HFFc6 (cell line): ENCODE measurements at regions not wholly inside any gene's neighbourhood (a gene's known extent, or its start where the extent isn't known, plus 50 kb on each side); places are given as distances from the start of the nearest gene placed in this dataset.

ENCODE experiments used
- DNase-seq: peaks from one replicate; pipeline ENCODE4 v3.0.0-alpha.2; 2018
- H3K27ac Mint-ChIP-seq: 2 replicates; pipeline ENCODE4 v1.8.0; 2020; ENCODE audit warnings: mild to moderate bottlenecking, mixed read lengths
- H3K27me3 Mint-ChIP-seq: 2 replicates; pipeline ENCODE4 v1.8.0; 2021; ENCODE audit warnings: mild to moderate bottlenecking, moderate library complexity, mixed read lengths; ENCODE audit not compliant: insufficient read depth
- H3K36me3 Mint-ChIP-seq: 2 replicates; pipeline ENCODE4 v1.8.0; 2021; ENCODE audit warnings: low read depth, mixed read lengths
- H3K4me1 Mint-ChIP-seq: 2 replicates; pipeline ENCODE4 v1.8.0; 2020; ENCODE audit warnings: low read depth, mixed read lengths
- H3K4me3 Mint-ChIP-seq: 2 replicates; pipeline ENCODE4 v1.8.0; 2020; ENCODE audit warnings: mild to moderate bottlenecking, moderate library complexity, mixed read lengths
- H3K9me3 Mint-ChIP-seq: 2 replicates; pipeline ENCODE4 v1.8.0; 2020; ENCODE audit warnings: mild to moderate bottlenecking, mixed read lengths
- TF ChIP-seq, protein P1 (sequence below): fragments of 200-600 bp; sonication (generic); IDR thresholded peaks from 2 replicates; pipeline ENCODE4 v1.5.0; 2021; ENCODE audit warnings: antibody characterized with exemption, mild to moderate bottlenecking

DNA sequence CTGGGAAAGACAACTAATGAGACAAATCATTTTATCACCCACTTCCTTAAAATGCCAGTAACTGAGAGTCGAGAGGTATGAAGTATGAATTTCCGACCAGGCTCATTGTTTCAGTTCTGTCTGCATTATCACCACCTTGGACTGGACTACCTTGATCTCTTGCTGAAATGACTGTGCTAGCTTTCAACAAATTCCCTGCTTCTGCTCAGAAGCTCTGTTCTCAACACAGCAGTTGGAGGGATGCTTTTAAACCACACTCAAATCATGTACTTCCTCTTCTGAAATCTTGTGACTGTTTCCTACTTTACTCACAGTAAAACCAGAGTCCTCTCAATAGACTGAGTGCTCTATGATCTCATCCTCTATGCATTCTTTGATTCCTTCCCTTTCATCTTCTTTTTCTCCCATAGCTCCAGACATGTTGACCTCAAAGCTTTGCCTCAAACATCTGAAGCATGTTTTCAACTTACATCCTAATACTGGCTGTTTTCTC lies 195.8 kb downstream of the KCNJ2 start:
- Mint-ChIP-seq H3K27ac (no peak overlapping the region), H3K9me3 (peaks cover 44% of the 10 kb centered on the region), H3K4me3 (no peak overlapping the region), H3K4me1 (no peaks in the 10 kb centered on the region), H3K27me3 (no peaks in the 10 kb centered on the region), H3K36me3 (no peaks in the 10 kb centered on the region)
- TF ChIP-seq, protein P1, sequence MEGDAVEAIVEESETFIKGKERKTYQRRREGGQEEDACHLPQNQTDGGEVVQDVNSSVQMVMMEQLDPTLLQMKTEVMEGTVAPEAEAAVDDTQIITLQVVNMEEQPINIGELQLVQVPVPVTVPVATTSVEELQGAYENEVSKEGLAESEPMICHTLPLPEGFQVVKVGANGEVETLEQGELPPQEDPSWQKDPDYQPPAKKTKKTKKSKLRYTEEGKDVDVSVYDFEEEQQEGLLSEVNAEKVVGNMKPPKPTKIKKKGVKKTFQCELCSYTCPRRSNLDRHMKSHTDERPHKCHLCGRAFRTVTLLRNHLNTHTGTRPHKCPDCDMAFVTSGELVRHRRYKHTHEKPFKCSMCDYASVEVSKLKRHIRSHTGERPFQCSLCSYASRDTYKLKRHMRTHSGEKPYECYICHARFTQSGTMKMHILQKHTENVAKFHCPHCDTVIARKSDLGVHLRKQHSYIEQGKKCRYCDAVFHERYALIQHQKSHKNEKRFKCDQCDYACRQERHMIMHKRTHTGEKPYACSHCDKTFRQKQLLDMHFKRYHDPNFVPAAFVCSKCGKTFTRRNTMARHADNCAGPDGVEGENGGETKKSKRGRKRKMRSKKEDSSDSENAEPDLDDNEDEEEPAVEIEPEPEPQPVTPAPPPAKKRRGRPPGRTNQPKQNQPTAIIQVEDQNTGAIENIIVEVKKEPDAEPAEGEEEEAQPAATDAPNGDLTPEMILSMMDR = no peak
- DNase-seq = no peak

DNA sequence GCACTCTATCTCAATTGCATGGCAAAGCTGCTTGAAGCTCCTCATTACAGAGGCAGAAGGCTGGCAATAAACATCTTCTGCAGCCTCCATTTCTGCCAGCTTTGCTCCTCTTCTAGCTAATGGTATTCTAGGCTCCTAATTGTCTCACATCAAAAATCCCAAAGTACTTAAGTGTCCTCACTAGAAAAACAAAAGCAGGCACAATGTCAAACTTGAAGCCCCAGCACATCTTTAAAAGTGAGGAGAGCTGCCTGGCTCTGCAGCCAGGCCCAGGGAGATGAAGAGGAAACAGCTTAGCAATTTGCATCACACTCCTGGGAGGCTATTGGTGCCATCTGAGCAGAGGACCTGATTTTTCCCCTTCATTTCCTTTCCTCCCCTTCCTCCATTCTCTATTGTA lies 197.1 kb downstream of the KCNJ2 start:
- no peaks in the 10 kb centered on the region for H3K27me3 Mint-ChIP-seq
- H3K4me3 Mint-ChIP-seq = no peak overlapping the region
- H3K27ac Mint-ChIP-seq = no peak overlapping the region
- no peaks in the 10 kb centered on the region for H3K4me1 Mint-ChIP-seq
- no peak for DNase-seq
- peaks cover 44% of the 10 kb centered on the region for H3K9me3 Mint-ChIP-seq
- H3K36me3 Mint-ChIP-seq = no peaks in the 10 kb centered on the region
- TF ChIP-seq, protein P1 = no peak

DNA sequence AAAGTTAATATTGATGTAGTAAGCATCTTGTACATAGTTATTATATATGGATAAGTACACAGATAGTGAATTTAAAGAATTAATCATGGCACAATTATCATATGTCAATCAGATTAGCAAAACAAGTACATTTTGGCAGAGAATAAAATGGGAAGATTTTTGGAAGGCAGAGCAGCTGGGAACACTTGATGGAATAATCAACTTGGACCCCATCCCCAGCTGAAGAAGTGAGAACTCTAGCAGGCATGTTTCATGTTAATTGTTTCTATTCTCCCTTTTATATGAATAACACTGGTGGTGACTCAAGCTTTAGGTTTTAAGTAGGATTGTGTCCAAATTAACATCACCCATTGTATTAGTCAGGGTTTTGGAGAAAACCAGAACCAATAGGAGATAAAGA lies 198.7 kb downstream of the KCNJ2 start:
- H3K4me1 Mint-ChIP-seq = no peaks in the 10 kb centered on the region
- no peak overlapping the region for H3K27ac Mint-ChIP-seq
- peaks cover 37% of the 10 kb centered on the region for H3K9me3 Mint-ChIP-seq
- TF ChIP-seq, protein P1 = no peak
- no peak overlapping the region for H3K4me3 Mint-ChIP-seq
- DNase-seq = no peak
- no peaks in the 10 kb centered on the region for H3K27me3 Mint-ChIP-seq
- no peaks in the 10 kb centered on the region for H3K36me3 Mint-ChIP-seq

DNA sequence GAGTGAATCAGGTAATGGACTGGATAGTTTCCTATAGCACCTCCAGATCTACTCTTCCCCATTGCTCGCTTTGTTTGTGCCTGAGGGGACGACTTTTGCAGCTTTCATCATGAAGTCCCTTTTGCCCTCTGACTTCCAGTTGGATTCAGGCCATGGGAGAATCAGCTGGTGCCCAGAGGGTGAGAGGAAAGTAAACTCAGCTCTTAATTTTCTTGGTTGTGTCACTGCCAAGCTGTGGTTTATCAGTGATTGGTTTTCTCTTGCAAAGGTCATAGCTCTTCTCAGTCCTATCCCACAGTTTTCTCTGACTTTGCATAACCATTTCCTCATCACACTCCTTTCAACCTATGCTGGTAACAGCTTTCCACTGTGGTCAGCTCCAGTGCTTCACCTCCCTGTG lies 200.1 kb downstream of the KCNJ2 start:
- no peaks in the 10 kb centered on the region for H3K27me3 Mint-ChIP-seq

DNA sequence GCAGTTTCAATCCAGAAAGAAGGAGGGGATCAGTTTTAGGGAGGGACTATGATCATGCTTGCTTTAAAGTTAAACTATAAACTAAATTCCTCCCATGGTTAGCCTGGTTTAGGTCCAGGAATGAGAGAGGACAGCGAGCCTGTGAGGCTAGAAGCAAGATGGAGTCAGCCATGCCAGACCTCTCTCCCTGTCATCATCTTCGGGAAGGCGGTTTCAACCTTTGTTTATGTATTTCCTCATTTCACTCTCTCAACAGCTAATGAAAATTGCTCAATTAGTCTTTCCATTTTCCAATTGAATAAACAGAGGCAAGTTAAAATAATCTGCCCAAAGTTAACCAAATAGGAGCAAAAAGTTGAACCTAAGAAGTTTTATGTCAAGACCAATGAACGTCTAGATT lies 201.5 kb downstream of the KCNJ2 start:
- DNase-seq = no peak
- Mint-ChIP-seq H3K4me3 (no peak overlapping the region), H3K4me1 (no peaks in the 10 kb centered on the region), H3K27ac (no peak overlapping the region), H3K27me3 (no peaks in the 10 kb centered on the region), H3K36me3 (no peaks in the 10 kb centered on the region), H3K9me3 (peaks cover 31% of the 10 kb centered on the region)
- TF ChIP-seq, protein P1 = no peak

More for the DNA sequence above, 200.1 kb downstream of the KCNJ2 start:
- Mint-ChIP-seq H3K9me3 (peaks cover 31% of the 10 kb centered on the region), H3K36me3 (no peaks in the 10 kb centered on the region), H3K27ac (no peak overlapping the region), H3K4me3 (no peak overlapping the region), H3K4me1 (no peaks in the 10 kb centered on the region)
- TF ChIP-seq, protein P1 = no peak
- DNase-seq = no peak

DNA sequence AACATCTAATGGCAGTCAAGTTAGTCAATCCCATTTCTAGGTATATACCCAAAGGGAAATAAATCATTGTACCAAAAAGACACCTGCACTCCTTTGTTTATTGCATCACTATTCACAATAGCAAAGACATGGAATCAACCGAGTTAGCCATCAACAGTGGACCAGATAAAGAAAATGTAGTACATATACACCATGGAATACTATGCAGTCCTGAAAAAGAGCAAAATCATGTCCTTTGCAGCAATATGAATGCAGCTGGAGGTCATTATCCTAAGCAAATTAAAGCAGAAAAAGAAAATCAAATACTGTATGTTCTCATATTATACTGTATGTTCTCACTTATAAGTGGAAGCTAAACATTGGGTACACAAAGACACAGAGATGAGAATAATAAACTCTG lies 204.0 kb downstream of the KCNJ2 start:
- no peak overlapping the region for H3K4me3 Mint-ChIP-seq
- peaks cover 35% of the 10 kb centered on the region for H3K9me3 Mint-ChIP-seq
- no peaks in the 10 kb centered on the region for H3K27me3 Mint-ChIP-seq
- TF ChIP-seq, protein P1 = no peak
- H3K36me3 Mint-ChIP-seq = no peaks in the 10 kb centered on the region; the same call in 1 of the 2 replicates
- no peak overlapping the region for H3K27ac Mint-ChIP-seq
- H3K4me1 Mint-ChIP-seq = no peaks in the 10 kb centered on the region
- no peak for DNase-seq
